Mucosa of gallbladder (tissue), 1 donor: ENCODE measurements at regions not wholly inside any gene's neighbourhood (a gene's known extent, or its start where the extent isn't known, plus 50 kb on each side); places are given as distances from the start of the nearest gene placed in this dataset.

ENCODE experiments used
- DNase-seq: peaks from one replicate; pipeline ENCODE4 v3.0.0-alpha.2; 2020; ENCODE audit warnings: low spot score
- donor health status: DM: no; HTN: no; CAD: no.

- DNase-seq = no peak
These were observed 365.6 kb upstream of the ADGRL2 start for GRCh38 chr1:81435175-81435574.

DNA sequence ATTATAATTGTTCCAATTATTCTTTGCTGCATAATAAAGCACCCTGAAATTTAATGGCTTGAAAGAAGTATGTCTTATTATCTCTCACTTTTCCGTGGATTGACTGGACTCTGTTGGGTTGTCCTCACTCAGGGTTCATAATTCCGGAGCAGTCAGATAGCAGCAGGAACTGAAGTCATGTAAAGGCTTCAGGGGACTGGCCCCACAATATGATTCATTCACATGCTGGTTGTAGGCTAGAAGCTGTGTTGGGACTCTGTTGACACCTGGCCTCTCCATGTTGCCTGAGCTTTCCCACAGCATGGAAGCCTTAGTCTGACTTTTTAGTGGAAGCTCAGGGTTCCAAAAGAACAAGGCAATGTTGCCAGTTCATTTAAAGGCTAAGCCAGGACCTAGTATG lies 367.1 kb upstream of the ADGRL2 start:
- no peak for DNase-seq

DNA sequence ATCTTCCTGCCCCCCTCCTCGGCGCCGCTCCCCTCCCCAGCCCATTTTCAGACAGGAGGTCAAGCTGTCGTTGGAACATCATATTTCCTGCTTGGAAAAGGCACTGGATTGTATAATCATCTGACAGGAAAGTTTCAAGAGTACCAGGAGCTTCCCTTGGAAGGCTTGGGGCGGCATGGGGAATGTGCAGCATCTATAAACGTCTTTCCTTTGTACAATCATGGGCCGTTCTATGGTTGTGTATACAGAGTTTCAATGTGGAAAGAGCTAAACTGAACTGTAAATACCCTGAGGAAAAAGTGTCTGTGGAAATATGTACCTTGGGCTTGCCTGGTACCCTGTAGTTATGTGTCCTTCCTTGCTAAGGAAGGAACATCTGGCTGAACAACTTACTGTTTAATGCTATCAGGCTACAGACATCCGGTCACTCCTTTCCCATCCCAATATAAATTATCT lies 368.1 kb upstream of the ADGRL2 start:
- no peak for DNase-seq

GRCh38 chr1:81432059-81432458 lies 368.7 kb upstream of the ADGRL2 start:
- DNase-seq = no peak

DNA sequence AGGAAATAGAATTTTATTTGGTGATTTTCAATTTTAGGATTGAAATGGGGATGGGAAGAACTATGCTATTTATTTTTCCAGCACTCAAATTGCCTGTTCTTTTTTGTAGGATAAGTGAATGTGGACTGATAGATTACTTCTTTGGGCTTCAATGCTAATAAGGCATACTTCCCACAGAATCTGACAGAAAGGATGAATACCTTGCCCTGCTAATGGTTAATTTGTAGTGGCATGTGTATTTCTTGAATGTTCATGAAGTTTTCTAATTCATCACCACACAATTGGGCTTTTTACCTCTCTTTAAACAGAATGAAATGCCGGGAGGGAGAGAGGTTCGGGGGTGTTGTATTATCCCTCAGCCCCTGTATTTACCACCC lies 369.1 kb upstream of the ADGRL2 start:
- DNase-seq = no peak

- no peak for DNase-seq
These were observed 369.6 kb upstream of the ADGRL2 start for GRCh38 chr1:81430955-81431623.

- no peak for DNase-seq
These were observed 370.3 kb upstream of the ADGRL2 start for GRCh38 chr1:81430236-81430938.

GRCh38 chr1:81428998-81429397 lies 371.7 kb upstream of the ADGRL2 start:
- DNase-seq = no peak

- no peak for DNase-seq
These were observed 375.9 kb upstream of the ADGRL2 start for GRCh38 chr1:81424816-81425215.

- DNase-seq = no peak
These were observed 376.7 kb upstream of the ADGRL2 start for GRCh38 chr1:81424061-81424460.

DNA sequence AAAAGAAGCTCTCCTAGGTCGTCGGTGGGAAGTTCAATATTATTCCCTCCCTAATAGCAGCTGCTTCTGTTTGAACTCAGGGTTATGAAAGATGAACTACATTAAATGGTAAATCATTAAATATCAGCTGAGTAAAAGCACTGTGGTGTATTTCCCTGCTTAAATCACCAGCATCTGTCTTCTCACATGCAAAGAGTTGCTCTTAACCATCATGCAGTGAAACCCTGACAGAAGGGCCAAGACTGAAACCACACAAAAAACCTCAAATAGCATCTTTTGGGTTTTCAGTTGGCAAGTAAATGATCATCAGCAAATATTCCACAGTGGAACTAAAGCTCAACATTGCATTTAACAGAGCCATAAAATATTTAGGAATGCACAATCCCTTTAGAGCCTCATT lies 380.0 kb upstream of the ADGRL2 start:
- no peak for DNase-seq

DNA sequence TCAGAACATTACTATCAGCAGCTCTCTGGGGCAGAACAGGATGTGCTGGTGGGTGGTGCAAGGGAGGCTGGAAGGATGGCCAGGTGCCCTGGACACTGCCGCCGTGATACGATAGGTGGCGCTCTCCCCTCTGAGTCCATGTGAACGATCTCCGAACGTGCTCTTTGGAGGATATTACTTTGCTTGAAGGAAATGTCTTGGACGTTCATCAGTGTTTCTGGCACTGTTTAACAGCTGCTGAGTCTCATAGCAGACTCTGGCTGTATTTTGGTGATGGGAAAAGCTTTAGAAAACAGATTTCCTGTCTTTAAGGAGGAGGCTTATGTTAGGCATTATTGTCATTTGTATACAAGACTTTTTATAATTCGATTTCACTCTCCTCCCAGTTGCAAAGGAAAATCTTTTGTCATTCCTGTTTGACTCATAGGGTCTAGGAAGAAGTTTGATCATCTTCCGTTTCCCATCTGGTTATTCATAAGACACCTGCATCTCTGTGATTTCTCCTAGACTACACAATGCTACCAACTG lies 386.2 kb upstream of the ADGRL2 start:
- peak; percentile 79 for DNase-seq

GRCh38 chr1:81412954-81413353 lies 387.8 kb upstream of the ADGRL2 start:
- DNase-seq = no peak

- DNase-seq = no peak
These were observed 389.8 kb upstream of the ADGRL2 start for GRCh38 chr1:81410941-81411340.

DNA sequence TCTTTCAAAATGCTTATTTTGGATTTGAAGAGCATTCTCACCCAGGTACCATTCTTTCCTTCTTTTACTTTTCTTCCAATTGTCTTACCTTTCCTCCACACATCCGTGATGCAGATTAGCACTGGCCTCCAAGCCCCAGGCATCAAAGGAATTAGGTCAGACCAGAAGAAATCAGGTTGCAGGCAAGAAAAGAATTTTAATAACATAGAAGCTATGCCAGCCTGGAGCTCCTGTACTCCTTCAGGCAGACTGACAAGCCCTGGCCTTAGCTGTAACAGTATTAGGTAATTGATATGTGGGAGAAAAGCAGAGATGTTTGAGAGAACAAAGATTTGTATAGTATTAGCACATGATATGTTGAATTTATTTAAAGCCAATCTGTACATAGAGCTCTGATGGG lies 390.4 kb upstream of the ADGRL2 start:
- no peak for DNase-seq

GRCh38 chr1:81409780-81410274 lies 390.9 kb upstream of the ADGRL2 start:
- no peak for DNase-seq

DNA sequence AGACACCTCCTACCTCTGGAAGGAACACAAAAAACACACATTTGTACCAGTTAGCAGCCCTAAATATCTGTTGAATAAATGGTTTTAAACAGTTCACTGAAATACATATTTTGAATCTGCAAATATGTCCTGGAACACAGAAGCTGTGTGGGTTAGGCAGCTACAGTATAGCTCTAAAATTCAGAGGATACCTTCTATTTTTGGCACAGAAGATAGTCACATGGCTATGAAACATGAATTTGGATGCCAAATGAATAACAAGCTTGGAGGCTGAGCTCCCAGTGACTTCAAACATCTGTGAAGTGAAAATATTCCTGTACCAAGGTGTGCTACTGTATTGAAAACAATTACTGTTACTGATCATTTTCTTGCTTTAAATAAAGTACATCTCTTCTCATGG lies 391.5 kb upstream of the ADGRL2 start:
- DNase-seq = no peak

GRCh38 chr1:81408419-81408818 lies 392.3 kb upstream of the ADGRL2 start:
- DNase-seq = no peak

DNA sequence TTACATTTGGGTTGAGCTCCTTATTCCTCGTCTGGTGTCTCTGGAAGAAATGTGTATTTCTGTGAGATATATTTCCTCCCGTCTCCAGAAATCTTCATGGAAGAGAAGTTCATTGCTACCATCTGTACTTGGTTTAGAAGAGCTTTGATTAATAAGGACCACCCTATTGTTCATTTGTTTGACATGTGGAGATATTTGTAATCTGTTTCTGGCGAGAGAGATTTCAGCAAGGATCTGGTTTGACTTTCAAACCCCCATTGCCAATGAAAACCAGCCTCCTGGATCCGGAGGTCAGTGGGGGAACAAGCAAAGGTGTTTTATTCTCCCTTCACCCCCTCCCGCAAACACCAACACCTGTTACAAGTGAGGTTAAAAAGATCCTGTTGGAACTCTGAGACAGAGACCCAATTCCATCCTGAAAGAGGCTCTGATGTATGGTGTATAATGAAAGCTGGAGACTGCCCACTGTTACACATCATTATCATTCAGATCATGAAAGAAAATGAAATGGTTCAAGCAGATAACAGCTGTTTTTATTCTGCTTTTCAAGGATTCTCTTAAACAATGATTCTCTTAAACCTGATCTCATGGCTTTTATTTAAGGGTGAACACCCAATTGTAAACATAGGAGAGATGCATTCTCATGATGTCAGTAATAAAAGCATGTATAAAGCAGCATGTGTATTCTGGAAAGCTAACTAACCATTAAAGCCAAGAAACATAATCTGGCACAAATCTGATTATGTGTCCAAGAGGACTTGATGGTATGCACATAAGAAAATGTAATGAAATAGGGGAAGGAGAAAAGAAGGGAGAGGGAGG lies 393.5 kb upstream of the ADGRL2 start:
- no peak for DNase-seq

DNA sequence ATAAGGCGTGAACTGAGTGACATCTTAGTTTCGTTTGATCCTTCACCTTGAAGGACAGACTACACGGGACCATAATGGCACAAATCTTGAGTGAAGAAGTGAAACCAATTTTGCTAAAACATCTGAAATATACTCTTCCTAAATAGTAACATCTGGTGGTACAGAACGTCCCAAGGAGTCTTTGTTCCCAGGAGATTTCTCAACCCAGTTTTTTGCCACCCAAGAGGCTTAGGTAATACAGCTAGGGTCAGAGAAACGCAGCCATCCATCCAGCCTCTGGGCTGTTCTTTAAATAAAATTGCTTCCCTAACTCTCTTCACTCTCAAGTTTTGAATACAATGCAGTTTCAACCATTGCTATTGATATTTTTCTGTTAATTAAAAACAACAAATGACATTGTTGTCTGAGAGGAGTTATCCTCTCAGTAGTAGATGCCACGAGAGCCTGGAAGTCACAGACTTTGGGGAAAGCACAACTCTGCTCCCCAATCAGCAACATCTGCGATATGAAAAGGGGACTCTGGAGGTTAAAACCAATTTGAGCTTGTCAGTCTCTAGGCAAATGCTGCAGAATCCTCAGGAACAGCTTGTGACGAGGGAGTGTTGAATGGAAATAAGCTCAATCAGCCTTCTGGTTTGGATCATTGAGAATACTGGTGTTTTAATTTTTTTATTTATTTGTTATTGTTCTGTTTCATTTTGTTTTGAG lies 394.3 kb upstream of the ADGRL2 start:
- no peak for DNase-seq

DNA sequence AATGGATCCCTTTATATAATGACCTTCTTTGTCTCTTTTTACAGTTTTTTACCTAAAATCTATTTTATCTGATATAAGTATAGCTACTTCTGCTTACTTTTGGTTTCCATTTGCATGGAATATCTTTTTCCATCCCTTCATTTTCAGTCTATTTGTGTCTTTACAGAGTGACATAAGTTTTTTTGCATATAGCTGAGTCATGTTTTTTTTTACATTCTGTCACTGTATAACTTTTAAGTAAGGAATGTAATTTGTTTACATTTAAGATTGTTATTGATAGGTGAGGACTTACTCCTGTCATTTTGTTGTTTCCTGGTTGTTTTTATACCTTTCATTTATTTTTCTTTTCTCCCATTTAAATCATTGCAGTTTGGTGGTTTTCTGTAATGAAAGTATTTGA lies 402.7 kb upstream of the ADGRL2 start:
- no peak for DNase-seq
